Chondrocyte (in vitro differentiated cells): ENCODE measurements at regions not wholly inside any gene's neighbourhood (a gene's known extent, or its start where the extent isn't known, plus 50 kb on each side); places are given as distances from the start of the nearest gene placed in this dataset.

ENCODE experiments used
- DNase-seq: peaks from one replicate; pipeline ENCODE4 v3.0.0; 2021; ENCODE audit warnings: mixed read lengths, low spot score
- H3K27ac Mint-ChIP-seq: one replicate; pipeline ENCODE4 v1.8.0; 2021; ENCODE audit warnings: mild to moderate bottlenecking, moderate library complexity, mixed read lengths; ENCODE audit not compliant: unreplicated experiment
- H3K27me3 Mint-ChIP-seq: 2 replicates; pipeline ENCODE4 v1.8.0; 2021; ENCODE audit warnings: low read depth, mixed read lengths
- H3K36me3 Mint-ChIP-seq: 2 replicates; pipeline ENCODE4 v1.8.0; 2021; ENCODE audit warnings: low read depth, mixed read lengths
- H3K4me1 Mint-ChIP-seq: 2 replicates; pipeline ENCODE4 v1.8.0; 2021; ENCODE audit warnings: low read depth, mild to moderate bottlenecking, mixed read lengths
- H3K4me3 Mint-ChIP-seq: one replicate; pipeline ENCODE4 v1.8.0; 2021; ENCODE audit warnings: mild to moderate bottlenecking, moderate library complexity, mixed read lengths; ENCODE audit not compliant: unreplicated experiment
- H3K9me3 Mint-ChIP-seq: 2 replicates; pipeline ENCODE4 v1.8.0; 2021; ENCODE audit warnings: low read depth, mixed read lengths
- TF ChIP-seq, protein P1 (sequence below): fragments of 200-600 bp; sonication (generic); IDR thresholded peaks from 2 replicates; pipeline ENCODE4 v1.5.0; 2021; ENCODE audit warnings: antibody characterized with exemption, mild to moderate bottlenecking, moderate library complexity

DNA sequence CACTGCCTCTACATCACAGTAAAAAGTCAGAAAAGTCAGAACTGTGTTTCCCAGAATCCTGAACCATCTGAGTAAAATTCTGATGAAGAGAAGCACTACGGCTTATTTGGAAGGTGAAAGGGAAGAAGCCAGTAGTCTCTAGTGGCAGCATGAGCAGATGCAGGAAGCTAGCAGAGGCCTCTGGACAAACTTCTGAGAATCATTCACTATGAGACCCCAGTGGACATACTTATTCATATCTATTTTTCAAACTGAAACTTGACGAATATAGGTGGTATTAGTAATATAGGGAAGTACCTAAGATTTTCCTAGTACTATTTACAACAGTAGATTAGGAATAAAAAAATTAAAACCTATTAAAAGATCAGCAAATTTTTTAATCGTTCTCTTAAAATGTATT is 272.8 kb upstream of the TTC14 start:
- DNase-seq = no peak
- Mint-ChIP-seq H3K4me3 (no peak overlapping the region), H3K27me3 (peaks cover 3% of the 10 kb centered on the region), H3K27ac (no peak overlapping the region), H3K9me3 (peaks cover 8% of the 10 kb centered on the region), H3K36me3 (peaks cover 1% of the 10 kb centered on the region), H3K4me1 (no peaks in the 10 kb centered on the region)
- TF ChIP-seq, protein P1, sequence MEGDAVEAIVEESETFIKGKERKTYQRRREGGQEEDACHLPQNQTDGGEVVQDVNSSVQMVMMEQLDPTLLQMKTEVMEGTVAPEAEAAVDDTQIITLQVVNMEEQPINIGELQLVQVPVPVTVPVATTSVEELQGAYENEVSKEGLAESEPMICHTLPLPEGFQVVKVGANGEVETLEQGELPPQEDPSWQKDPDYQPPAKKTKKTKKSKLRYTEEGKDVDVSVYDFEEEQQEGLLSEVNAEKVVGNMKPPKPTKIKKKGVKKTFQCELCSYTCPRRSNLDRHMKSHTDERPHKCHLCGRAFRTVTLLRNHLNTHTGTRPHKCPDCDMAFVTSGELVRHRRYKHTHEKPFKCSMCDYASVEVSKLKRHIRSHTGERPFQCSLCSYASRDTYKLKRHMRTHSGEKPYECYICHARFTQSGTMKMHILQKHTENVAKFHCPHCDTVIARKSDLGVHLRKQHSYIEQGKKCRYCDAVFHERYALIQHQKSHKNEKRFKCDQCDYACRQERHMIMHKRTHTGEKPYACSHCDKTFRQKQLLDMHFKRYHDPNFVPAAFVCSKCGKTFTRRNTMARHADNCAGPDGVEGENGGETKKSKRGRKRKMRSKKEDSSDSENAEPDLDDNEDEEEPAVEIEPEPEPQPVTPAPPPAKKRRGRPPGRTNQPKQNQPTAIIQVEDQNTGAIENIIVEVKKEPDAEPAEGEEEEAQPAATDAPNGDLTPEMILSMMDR = no peak

DNA sequence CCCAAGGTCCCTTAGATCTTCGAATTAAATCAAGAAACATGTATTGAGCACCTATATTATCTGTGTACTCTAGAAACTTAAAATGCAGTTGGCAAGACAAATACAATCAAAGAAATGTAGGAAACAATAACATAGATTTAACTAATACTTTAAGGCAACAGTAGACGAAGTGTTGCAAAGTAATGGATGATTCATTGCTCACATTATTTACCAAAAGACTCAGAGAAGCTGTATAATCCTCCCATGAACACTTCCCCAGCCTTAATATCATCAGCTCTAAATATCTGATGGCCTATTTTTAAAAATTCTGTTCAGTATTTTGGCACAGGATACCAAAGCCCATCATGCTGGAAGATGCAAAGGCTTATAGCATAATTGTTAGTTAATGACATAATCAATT is 272.1 kb upstream of the TTC14 start:
- Mint-ChIP-seq H3K27ac (no peak overlapping the region), H3K4me1 (no peaks in the 10 kb centered on the region), H3K36me3 (peaks cover 1% of the 10 kb centered on the region), H3K9me3 (peaks cover 8% of the 10 kb centered on the region), H3K4me3 (no peak overlapping the region), H3K27me3 (peaks cover 2% of the 10 kb centered on the region)
- TF ChIP-seq, protein P1 = no peak
- DNase-seq = no peak

DNA sequence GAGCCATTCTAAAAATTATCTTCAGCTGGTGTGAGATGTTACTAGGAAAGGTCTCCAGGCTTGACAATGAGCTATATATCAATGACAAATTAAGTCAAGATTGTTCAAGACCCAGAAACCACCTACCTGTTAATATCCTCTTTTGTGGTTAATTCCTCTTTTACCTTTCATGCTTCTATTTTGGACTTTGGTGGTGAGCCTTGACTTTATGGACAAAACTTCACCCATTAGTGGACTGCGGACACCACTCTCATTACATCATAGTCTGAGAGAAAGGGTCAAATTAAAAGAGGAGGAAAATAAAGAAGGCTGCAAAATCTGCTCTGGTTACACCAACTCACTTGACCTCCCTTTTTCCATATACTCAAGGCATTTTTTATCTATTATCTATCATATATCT is 271.5 kb upstream of the TTC14 start:
- Mint-ChIP-seq H3K4me1 (no peaks in the 10 kb centered on the region), H3K4me3 (no peak overlapping the region), H3K27me3 (peaks cover 2% of the 10 kb centered on the region), H3K36me3 (peaks cover 1% of the 10 kb centered on the region), H3K9me3 (peaks cover 8% of the 10 kb centered on the region), H3K27ac (no peak overlapping the region)
- TF ChIP-seq, protein P1 = no peak
- DNase-seq = no peak

DNA sequence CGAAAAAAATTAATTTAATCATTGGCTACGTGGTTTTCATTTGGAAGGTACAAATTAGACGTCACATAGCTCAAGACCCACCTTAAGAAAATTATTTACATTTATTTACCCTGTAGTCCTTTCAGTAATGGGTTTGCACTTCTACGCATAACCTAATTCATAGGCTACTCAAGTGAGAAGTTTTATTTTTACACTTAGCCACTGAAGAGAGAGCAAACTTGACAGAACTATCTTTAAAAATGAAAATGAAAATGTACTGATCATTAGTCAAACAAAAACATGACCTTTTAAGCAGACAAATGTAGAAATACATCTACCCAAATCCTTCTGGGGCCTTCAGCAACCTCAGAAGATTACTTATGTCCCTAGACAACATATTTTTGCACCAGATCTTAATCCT is 269.4 kb upstream of the TTC14 start:
- TF ChIP-seq, protein P1 = no peak
- Mint-ChIP-seq H3K27ac (no peak overlapping the region), H3K4me3 (no peak overlapping the region), H3K36me3 (peaks cover 1% of the 10 kb centered on the region), H3K27me3 (peaks cover 2% of the 10 kb centered on the region), H3K4me1 (no peaks in the 10 kb centered on the region), H3K9me3 (peaks cover 8% of the 10 kb centered on the region)
- DNase-seq = no peak

DNA sequence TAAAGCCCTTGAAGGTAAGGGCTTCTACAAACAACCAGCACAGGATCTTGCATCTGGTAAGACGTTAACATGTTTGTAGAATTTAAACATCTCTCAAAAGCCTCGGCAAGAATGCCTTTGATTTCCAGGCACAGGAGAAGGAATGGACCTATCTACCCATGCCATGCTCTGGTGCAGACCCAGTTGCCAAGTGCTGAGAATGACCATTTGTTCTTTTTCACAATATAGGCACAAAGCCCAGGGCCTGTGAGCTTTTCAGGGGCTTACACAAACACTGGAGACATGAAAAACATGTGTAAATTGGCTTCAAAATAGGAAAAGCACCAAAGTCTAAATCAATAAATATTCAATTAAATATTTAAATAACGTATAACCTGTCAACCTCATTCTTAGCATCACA is 266.9 kb upstream of the TTC14 start:
- no peaks in the 10 kb centered on the region for H3K27me3 Mint-ChIP-seq
- TF ChIP-seq, protein P1 = no peak
- peaks cover 8% of the 10 kb centered on the region for H3K9me3 Mint-ChIP-seq
- H3K4me1 Mint-ChIP-seq = no peaks in the 10 kb centered on the region
- no peak for DNase-seq
- no peak overlapping the region for H3K27ac Mint-ChIP-seq
- H3K4me3 Mint-ChIP-seq = no peak overlapping the region
- peaks cover 1% of the 10 kb centered on the region for H3K36me3 Mint-ChIP-seq
